DMS114 treated with DMSO at 0.1 percent for 48 hours (cell line): ENCODE measurements at regions not wholly inside any gene's neighbourhood (a gene's known extent, or its start where the extent isn't known, plus 50 kb on each side); places are given as distances from the start of the nearest gene placed in this dataset.
A peak's percentile ranks its signal among the peaks of the same experiment; 100 is the strongest.

Source experiments
- DNase-seq: peaks from one replicate; lab custom pipeline; 2025; ENCODE audit not compliant: unreplicated experiment; lab: John Stamatoyannopoulos, UW

DNA sequence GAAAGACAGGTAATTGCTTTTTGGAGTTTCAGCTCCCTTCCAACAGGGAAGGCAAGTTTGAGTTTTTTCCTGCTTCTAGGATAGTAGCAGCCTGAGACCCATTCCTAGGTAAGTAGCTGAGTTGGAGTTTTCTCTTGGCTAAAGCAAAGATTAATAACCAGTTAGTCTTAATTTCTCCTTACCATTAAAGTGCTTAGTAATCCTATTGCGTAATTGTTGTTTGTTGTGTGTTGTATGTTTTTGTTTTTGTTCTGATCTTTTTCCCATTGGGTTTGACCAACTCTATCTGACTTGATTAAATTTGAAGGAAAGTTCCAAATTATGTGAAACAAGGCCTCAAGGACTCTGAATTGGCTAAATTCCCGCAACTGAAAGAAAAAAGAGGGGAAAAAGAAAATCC lies 83.5 kb downstream of the TBX22 start:
- DNase-seq = no peak

DNA sequence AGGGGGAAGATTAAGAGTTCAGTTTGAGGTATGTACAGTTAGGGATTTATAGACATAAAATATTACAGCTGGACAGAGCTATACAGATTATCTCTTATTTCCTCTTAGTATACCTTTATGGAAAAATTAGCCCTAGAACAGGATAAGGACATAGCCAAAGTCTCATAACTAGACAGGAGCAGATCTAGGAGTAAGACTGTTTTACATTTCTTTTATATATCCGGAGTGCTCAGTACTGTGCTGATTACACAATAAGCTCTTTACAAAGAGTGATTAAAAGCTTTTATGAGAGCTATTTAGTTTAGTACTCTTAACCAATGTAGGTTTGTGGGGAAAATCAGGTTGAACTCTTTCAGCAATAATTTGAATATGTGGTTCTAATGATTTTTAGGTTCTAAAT lies 105.8 kb downstream of the TBX22 start:
- DNase-seq = no peak

- DNase-seq = no peak
Measured at GRCh38 chrX:80138938-80139337, 124.4 kb downstream of the TBX22 start.

- DNase-seq = no peak
Measured at GRCh38 chrX:80139564-80139963, 125.0 kb downstream of the TBX22 start.

DNA sequence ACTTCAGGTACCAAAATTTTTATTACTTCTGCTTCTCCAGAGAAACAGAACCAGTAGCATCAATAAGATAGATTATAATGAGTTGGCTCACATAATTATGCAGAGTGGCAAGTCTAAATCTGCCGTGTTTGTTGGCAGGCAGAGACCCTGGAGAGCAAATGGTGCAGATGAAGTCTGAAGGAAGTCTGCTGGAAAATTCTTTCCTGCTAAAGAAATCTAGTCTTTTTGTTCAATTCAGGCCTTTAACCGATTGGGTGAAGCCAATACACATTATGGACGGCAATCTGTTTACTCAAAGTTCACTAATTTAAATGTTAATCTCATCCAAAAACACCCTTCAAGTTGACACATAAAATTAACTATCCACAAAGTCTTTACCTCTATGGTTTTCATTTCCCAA lies 156.0 kb downstream of the TBX22 start:
- DNase-seq = no peak

GRCh38 chrX:80173261-80173660 lies 158.7 kb downstream of the TBX22 start:
- DNase-seq = no peak

- DNase-seq = no peak
Measured at GRCh38 chrX:80174925-80175574, 160.5 kb downstream of the TBX22 start.

GRCh38 chrX:80181079-80181478 lies 166.5 kb downstream of the TBX22 start:
- DNase-seq = no peak

- no peak for DNase-seq
Measured at GRCh38 chrX:80184854-80185253, 170.3 kb downstream of the TBX22 start.

- DNase-seq = no peak
Measured at GRCh38 chrX:80206647-80207046, 192.1 kb downstream of the TBX22 start.

DNA sequence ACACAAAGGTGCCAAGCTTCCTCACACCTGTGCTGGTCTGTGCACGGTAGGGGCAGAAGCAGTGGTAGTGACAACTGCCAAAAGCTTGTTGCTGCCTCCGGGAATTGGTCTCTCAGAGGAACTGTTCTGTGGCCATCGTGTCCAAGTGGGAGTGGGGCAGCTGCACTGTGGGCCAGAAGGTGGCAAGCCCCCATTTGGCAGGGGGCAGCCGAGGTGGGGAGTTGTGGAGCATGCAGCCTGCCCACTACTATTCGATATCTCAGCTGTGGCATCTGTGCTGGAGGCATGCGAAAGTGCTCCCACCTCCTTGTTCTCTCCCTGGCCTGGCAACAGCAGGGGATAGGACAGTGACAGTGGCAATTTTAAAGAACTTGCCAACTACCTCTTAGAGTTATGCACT lies 192.8 kb downstream of the TBX22 start:
- no peak for DNase-seq

- DNase-seq = no peak
Measured at GRCh38 chrX:80216086-80216485, 201.5 kb downstream of the TBX22 start.

- no peak for DNase-seq
Measured at GRCh38 chrX:80223982-80224579, 196.2 kb upstream of the TENT5D start.

GRCh38 chrX:80229626-80230025 lies 190.6 kb upstream of the TENT5D start:
- no peak for DNase-seq

DNA sequence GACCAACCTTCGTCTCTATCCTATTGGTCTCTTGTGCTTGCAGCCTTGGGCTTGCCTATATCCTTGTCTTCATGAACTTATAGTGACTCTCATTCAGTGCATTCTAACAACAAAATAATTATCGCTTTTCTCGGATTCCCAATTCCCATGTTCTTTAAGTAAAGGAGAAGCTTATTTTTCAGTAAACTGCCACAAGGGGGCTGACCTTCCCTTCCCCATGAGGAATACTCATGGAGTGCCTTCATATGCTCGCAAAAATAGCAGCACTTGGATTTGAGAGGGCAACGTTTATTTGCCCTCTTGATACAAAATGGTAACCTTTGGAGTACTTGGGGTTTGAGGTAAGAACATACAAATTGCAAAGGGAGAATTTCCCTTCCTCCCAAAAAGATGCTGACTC lies 183.2 kb upstream of the TENT5D start:
- DNase-seq = no peak

- DNase-seq = no peak
Measured at GRCh38 chrX:80246271-80246670, 174.0 kb upstream of the TENT5D start.

DNA sequence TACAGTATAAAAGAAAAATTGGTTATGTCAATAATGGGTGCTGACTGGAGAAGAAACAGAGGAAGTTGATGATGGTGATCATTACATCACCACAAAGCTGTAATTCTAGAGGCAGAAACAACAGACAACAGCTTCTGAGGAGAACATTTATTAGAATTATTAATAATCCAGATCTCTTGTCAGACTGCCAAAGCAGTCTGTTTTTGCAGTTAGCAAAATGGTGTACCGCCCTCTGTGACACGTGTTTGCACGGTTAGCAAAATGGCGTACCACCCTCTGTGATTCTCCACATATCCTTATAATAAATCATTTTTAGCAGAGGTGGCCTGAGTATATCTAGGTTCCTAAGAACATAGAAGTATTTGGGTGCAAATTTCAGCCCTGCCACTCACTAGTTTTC lies 154.0 kb upstream of the TENT5D start:
- no peak for DNase-seq

- DNase-seq = no peak
Measured at GRCh38 chrX:80266979-80267378, 153.3 kb upstream of the TENT5D start.

GRCh38 chrX:80267790-80268189 lies 152.5 kb upstream of the TENT5D start:
- DNase-seq = no peak

DNA sequence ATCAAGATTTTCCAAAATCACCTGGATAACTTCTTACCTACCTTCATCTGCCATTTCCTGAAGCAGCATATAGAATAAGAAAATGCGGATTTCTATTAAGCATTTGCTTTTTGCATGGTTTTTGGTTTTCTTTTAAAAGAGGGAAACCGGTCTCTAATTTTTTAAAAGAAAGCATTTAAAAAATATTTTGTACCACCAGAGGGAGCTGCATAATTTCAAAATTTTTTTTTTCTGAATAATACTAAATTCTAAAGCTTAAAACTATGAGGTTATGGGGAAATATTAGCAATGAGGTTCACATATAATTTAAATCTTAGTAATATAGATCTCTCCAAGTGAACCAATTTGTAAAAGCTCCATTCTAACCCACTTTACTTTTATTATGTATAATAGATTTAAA lies 137.7 kb upstream of the TENT5D start:
- DNase-seq = no peak

- DNase-seq = peak; percentile 1
Measured at GRCh38 chrX:80285131-80285773, 135.0 kb upstream of the TENT5D start.

DNA sequence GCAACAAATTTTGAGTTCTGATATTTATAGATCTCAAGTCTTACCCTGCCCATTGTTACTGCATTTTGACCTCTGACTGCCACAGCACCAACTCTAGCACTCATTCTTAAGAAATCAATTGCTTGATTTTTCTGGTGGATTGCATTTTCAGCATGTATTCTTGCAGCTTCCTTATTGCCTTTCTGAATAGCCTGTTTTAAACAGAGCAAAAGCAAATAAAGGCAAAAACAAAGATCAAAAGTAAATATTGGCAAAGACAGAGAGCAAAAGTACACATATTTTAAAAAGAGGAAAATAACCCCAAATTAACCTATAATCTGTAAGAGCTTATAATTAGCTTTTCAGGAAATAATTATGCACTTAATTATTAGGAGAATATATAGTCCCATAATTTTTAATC lies 129.4 kb upstream of the TENT5D start:
- DNase-seq = no peak

DNA sequence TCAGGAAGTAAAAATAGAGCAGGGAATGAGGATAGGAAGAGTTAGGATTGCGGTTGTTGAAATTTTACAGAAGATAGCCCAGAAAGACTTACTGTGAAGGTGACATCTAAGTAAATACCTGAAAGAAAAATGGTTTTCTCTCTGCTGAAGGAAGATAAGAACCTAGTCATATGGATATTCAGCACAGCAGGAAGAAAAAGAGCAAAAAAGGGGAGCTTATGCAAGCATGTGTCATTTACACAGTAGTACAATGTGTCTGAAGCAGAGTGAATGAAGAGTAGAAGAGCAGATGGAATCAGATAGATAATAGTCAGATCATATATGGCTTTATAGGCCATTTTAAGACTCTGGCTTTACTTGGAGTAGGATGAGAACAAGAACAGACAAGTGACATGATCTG lies 126.9 kb upstream of the TENT5D start:
- no peak for DNase-seq
